ENCODE measurements at regions not wholly inside any gene's neighbourhood (a gene's known extent, or its start where the extent isn't known, plus 50 kb on each side); places are given as distances from the start of the nearest gene placed in this dataset.

GRCh38 chr10:10318856-10319255 is 698.8 kb upstream of the CELF2 start:
- H3K4me1 ChIP-seq (ENCODE audit: control insufficient read depth in 4 of 4, insufficient read depth in 4 of 4, low read length in 3 of 4) = no peaks in the 10 kb centered on the region
- peaks cover 0 to 2% (median 0%) of the 10 kb centered on the region in 4 donors for H3K9me3 ChIP-seq (ENCODE audit: control insufficient read depth in 4 of 4, low read length in 3 of 4)
- H3K4me3 ChIP-seq (ENCODE audit: low read depth in 1 of 3, low read length in 3 of 3) = no peak overlapping the region
- no peak for DNase-seq (ENCODE audit: low spot score)
- H3K36me3 ChIP-seq (ENCODE audit: control insufficient read depth in 4 of 4, insufficient read depth in 3 of 4, low read depth in 1 of 4, low read length in 3 of 4) = no peaks in the 10 kb centered on the region
- no peak overlapping the region for H3K27ac ChIP-seq (ENCODE audit: low read depth in 1 of 2, low read length in 2 of 2)
- TF ChIP-seq FOXA2 (IDR thresholded peaks at IDR 0.05) (no peak), NR2F2 (IDR thresholded peaks at IDR 0.05) (no peak), FOXA1 (IDR thresholded peaks at IDR 0.05) (no peak), TAF1 (conservative IDR thresholded peaks at IDR 0.05) (no peak), SP1 (IDR thresholded peaks at IDR 0.05) (no peak), GABPA (IDR thresholded peaks at IDR 0.05 in 1 of 2, conservative IDR thresholded peaks at IDR 0.05 in 1 of 2) (no peak), HNF4A (conservative IDR thresholded peaks at IDR 0.05) (no peak), JUND (IDR thresholded peaks at IDR 0.05) (no peak), EGR1 (IDR thresholded peaks at IDR 0.05; ENCODE audit: low read depth in 2 of 2) (no peak), YY1 (IDR thresholded peaks at IDR 0.05) (no peak), HNF4G (IDR thresholded peaks at IDR 0.05) (no peak), RAD21 (IDR thresholded peaks at IDR 0.05) (no peak), ZBTB33 (IDR thresholded peaks at IDR 0.05) (no peak), RXRA (IDR thresholded peaks at IDR 0.05) (no peak)
- TF ChIP-seq, protein P1, sequence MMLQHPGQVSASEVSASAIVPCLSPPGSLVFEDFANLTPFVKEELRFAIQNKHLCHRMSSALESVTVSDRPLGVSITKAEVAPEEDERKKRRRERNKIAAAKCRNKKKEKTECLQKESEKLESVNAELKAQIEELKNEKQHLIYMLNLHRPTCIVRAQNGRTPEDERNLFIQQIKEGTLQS (IDR thresholded peaks at IDR 0.05) = no peak
- TF ChIP-seq, protein P2, sequence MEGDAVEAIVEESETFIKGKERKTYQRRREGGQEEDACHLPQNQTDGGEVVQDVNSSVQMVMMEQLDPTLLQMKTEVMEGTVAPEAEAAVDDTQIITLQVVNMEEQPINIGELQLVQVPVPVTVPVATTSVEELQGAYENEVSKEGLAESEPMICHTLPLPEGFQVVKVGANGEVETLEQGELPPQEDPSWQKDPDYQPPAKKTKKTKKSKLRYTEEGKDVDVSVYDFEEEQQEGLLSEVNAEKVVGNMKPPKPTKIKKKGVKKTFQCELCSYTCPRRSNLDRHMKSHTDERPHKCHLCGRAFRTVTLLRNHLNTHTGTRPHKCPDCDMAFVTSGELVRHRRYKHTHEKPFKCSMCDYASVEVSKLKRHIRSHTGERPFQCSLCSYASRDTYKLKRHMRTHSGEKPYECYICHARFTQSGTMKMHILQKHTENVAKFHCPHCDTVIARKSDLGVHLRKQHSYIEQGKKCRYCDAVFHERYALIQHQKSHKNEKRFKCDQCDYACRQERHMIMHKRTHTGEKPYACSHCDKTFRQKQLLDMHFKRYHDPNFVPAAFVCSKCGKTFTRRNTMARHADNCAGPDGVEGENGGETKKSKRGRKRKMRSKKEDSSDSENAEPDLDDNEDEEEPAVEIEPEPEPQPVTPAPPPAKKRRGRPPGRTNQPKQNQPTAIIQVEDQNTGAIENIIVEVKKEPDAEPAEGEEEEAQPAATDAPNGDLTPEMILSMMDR (IDR thresholded peaks at IDR 0.05; ENCODE audit: low read depth, low read length, missing input control) = no peak
- TF ChIP-seq, protein P3, sequence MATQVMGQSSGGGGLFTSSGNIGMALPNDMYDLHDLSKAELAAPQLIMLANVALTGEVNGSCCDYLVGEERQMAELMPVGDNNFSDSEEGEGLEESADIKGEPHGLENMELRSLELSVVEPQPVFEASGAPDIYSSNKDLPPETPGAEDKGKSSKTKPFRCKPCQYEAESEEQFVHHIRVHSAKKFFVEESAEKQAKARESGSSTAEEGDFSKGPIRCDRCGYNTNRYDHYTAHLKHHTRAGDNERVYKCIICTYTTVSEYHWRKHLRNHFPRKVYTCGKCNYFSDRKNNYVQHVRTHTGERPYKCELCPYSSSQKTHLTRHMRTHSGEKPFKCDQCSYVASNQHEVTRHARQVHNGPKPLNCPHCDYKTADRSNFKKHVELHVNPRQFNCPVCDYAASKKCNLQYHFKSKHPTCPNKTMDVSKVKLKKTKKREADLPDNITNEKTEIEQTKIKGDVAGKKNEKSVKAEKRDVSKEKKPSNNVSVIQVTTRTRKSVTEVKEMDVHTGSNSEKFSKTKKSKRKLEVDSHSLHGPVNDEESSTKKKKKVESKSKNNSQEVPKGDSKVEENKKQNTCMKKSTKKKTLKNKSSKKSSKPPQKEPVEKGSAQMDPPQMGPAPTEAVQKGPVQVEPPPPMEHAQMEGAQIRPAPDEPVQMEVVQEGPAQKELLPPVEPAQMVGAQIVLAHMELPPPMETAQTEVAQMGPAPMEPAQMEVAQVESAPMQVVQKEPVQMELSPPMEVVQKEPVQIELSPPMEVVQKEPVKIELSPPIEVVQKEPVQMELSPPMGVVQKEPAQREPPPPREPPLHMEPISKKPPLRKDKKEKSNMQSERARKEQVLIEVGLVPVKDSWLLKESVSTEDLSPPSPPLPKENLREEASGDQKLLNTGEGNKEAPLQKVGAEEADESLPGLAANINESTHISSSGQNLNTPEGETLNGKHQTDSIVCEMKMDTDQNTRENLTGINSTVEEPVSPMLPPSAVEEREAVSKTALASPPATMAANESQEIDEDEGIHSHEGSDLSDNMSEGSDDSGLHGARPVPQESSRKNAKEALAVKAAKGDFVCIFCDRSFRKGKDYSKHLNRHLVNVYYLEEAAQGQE (IDR thresholded peaks at IDR 0.05) = no peak
- TF ChIP-seq, protein P4, sequence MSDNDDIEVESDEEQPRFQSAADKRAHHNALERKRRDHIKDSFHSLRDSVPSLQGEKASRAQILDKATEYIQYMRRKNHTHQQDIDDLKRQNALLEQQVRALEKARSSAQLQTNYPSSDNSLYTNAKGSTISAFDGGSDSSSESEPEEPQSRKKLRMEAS (IDR thresholded peaks at IDR 0.05) = no peak
- H3K27me3 ChIP-seq (ENCODE audit: control insufficient read depth in 4 of 4, insufficient read depth in 4 of 4, low read length in 3 of 4) = no peaks in the 10 kb centered on the region
- H3K9ac ChIP-seq (ENCODE audit: low read depth in 1 of 2, low read length in 2 of 2) = no peak overlapping the region
- 61% methylated on average over 1 of the region's 1 CpG for WGBS
